ENCODE measurements at regions not wholly inside any gene's neighbourhood (a gene's known extent, or its start where the extent isn't known, plus 50 kb on each side); places are given as distances from the start of the nearest gene placed in this dataset.

- no peak for DNase-seq (ENCODE audit: low spot score)
These were observed 181.3 kb downstream of the WDR11 start for GRCh38 chr10:121032460-121032859.

- no peak for DNase-seq (ENCODE audit: low spot score)
These were observed 182.2 kb downstream of the WDR11 start for GRCh38 chr10:121033366-121033765.

- no peak for DNase-seq (ENCODE audit: low spot score)
These were observed 185.3 kb downstream of the WDR11 start for GRCh38 chr10:121036431-121036830.

GRCh38 chr10:121041499-121041898, 190.3 kb downstream of the WDR11 start:
- no peak for DNase-seq (ENCODE audit: low spot score)

- DNase-seq (ENCODE audit: low spot score) = no peak
These were observed 190.7 kb downstream of the WDR11 start for GRCh38 chr10:121041906-121042305.

- no peak for DNase-seq (ENCODE audit: low spot score)
These were observed 191.2 kb downstream of the WDR11 start for GRCh38 chr10:121042342-121042741.

GRCh38 chr10:121043124-121043849, 192.1 kb downstream of the WDR11 start:
- no peak for DNase-seq (ENCODE audit: low spot score)

GRCh38 chr10:121048749-121049148, 197.6 kb downstream of the WDR11 start:
- no peak for DNase-seq (ENCODE audit: low spot score)

- DNase-seq (ENCODE audit: low spot score) = no peak
These were observed 198.3 kb downstream of the WDR11 start for GRCh38 chr10:121049489-121049888.

- no peak for DNase-seq (ENCODE audit: low spot score)
These were observed 198.8 kb downstream of the WDR11 start for GRCh38 chr10:121049923-121050322.

GRCh38 chr10:121051171-121051570, 200.0 kb downstream of the WDR11 start:
- no peak for DNase-seq (ENCODE audit: low spot score)

GRCh38 chr10:121051696-121052279, 200.6 kb downstream of the WDR11 start:
- no peak for DNase-seq (ENCODE audit: low spot score)

GRCh38 chr10:121053151-121053550, 202.0 kb downstream of the WDR11 start:
- no peak for DNase-seq (ENCODE audit: low spot score)

GRCh38 chr10:121054874-121055273, 203.7 kb downstream of the WDR11 start:
- DNase-seq (ENCODE audit: low spot score) = no peak

GRCh38 chr10:121057269-121057668, 206.1 kb downstream of the WDR11 start:
- DNase-seq (ENCODE audit: low spot score) = no peak

GRCh38 chr10:121058082-121058481, 206.9 kb downstream of the WDR11 start:
- no peak for DNase-seq (ENCODE audit: low spot score)

- DNase-seq (ENCODE audit: low spot score) = no peak
These were observed 208.2 kb downstream of the WDR11 start for GRCh38 chr10:121059351-121059750.

- DNase-seq (ENCODE audit: low spot score) = no peak
These were observed 211.0 kb downstream of the WDR11 start for GRCh38 chr10:121062115-121062514.

GRCh38 chr10:121063744-121064143, 212.6 kb downstream of the WDR11 start:
- no peak for DNase-seq (ENCODE audit: low spot score)

- DNase-seq (ENCODE audit: low spot score) = no peak
These were observed 213.3 kb downstream of the WDR11 start for GRCh38 chr10:121064491-121064890.

GRCh38 chr10:121065330-121065729, 214.2 kb downstream of the WDR11 start:
- no peak for DNase-seq (ENCODE audit: low spot score)

GRCh38 chr10:121069061-121069850, 218.1 kb downstream of the WDR11 start:
- peak; percentile 23 for DNase-seq (ENCODE audit: low spot score)
